ENCODE measurements at regions not wholly inside any gene's neighbourhood (a gene's known extent, or its start where the extent isn't known, plus 50 kb on each side); places are given as distances from the start of the nearest gene placed in this dataset.
"Not testable (repeated sequence)": the region's sequence is repeated elsewhere in the genome, so short reads cannot be mapped to it uniquely, and the experiment has no call there.

DNA sequence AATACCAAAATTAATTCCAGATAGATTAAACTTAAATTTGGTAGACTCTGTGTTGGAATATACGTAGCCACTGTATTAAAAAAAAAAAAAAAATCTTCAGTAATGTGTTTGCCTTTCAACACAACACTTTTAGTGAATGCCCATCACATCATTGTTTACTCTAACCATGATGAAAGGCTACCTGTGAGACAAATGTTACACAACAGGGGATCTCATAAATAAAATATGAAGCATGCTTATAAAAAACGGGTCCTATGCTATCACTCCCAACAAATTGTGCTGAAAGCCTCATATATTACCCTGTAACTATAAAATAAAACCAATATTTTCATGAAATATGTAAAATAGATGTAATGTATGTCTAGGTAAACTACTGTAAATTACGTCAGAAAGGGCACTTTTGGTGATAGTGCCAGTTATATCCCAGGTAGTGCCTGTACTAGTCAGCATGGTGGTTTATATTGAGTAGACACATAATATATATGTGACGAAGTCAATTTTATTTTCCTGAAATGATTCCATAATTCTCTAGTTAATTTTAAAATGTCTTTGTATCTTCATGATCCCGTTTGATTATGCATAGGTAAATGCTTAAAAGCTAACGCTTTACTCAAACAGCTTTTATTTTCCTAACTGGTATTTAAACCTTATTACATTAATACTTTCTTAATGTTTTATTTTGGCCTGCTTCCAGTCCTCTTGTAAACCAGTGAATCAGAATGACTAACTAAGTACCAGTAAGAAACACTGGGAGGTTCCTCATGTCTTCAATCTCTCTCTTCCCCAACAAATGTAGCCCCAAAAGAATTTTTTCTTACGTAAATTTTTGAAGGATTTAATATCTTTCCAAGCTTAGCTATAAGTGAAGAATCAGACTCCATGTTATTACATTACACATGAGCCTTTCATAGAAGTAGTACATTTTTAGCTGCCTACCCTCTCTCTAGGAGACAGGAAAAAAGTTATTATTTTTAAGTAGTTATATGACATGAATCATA, 420.3 kb downstream of the GABRG2 start:
- no peak for DNase-seq

DNA sequence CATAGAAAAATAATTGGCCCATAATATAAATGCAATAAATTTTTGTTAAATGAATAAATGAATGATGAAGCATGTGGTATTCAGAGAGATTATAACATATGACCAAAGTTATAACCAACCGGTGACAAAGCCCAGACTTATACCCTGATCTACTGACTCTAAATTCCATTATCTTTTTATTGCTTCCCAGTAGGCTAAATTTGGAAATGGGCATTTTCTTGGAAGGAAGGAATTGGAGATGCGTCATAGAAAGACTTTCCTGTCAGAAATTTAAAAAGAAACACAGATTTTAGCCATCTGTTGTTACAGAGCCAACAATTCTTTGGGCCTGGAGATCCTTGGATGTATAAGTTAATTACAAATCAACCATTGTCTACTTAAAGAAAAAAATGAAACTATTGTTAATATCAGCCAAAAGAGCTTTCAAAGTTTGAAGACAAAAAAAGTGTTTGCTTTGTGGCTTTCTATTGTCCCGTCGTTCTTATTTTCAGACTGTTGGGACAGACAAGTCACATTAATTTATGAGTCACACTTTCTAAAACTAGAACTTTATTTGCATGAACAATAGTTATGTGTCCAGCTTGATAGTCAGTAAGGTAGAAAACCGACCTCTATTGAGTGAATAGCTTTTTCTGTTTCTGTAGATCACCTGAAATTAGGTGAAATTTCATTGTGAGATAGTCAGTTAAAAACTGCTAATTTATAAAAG, 428.7 kb downstream of the GABRG2 start:
- DNase-seq = no peak

DNA sequence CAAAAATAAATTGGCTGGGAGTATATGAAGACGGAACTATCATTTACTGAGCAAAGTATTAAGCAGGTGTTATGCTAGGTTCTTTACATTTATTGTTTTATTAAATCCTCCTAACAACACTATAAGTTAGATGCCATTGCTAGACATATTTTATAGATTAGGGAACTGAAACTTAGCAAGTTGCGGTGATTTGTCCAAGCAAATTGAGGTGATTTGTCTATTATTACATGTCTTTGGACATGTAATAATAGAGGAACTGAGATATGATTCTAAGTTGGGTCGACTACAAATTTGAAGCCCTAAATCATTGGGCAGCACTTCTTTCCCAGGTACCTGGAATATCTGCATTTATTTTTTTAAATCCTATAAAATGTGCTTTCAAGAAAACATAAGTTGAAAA, 429.9 kb downstream of the GABRG2 start:
- no peak for DNase-seq

DNA sequence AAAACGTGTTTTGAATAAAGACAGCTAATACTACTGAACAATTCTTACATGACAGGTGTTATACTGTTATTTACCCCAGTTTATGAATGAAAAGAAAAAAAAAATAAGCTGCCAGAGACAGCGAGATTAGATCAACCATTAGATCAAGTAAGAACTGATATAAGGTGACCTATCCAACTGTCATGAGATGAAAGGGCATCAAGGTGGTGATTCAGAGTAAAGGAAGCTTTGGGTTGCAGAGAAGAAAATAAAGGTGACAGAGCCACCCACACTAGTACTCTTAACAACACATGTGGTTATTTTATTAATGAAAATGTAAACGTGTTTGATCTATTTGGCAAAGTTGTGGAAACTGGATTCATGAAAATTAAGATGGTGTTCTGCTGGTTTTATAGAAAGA, 435.2 kb downstream of the GABRG2 start:
- DNase-seq = no peak

DNA sequence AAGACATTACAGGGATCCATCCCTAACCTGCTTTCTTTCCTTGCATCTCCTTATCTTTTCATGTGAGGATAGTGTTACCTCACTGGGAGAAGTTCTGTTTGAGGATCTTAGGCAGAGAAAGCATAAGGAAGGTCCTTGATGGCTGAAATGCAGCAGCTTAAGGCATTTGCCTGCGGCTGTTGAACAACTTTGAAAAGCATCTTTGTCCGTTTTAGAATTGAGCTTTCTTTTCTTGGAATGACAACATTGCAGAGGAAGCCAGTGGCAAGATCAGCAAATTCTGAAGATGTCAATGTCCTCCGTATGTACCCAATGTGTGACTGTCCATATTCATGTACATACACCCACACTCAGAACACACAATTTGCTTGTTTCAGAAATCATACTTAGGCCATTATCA, 436.2 kb downstream of the GABRG2 start:
- DNase-seq = no peak

DNA sequence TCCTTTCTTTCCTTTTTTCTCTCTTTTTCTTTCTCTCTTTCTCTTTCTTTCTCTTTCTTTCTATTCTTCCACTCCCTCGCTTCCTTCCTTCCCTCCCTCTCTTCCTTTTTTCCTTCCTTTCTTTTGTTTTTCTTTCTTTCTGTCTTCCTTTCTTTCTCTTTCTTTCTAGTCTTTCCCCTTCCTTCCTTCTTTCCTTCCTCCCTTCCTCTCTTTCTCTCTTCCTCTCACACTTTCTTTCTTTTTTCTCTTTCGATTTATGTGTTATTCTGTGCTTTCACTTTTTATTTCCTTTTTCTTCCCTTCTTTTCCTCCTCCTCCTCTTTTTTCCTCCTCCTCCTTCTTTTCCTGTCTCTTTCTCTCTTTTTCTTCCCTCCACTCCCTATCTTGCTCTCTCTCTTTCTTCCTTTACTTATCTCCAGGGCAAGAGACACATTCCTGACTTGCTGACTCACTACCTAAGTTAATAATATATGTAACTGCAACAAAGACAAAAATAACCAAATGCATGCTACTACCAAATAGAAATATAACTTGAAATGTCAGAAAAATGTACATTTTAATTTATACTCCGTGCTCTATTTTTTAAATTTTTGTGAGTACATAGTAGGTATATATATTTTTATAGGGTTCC, 445.5 kb downstream of the GABRG2 start:
- no peak for DNase-seq

DNA sequence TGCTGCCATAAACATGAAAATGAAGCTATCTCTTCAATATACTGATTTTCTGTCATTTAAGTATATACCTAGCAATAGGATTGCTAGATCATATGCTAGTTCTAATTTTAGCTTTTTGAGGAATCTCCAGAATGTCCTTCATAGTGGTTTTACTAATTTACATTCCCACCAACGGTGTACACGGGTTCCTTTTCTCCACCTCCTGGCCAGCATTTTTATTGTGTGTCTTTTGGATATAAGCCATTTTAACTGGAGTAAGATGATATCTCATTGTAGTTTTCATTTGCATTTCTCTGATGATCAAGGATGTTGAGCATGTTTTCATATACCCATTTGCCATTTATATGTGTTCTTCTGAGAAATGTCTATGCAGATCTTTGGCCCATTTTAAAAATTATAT, 446.5 kb downstream of the GABRG2 start:
- no peak for DNase-seq

DNA sequence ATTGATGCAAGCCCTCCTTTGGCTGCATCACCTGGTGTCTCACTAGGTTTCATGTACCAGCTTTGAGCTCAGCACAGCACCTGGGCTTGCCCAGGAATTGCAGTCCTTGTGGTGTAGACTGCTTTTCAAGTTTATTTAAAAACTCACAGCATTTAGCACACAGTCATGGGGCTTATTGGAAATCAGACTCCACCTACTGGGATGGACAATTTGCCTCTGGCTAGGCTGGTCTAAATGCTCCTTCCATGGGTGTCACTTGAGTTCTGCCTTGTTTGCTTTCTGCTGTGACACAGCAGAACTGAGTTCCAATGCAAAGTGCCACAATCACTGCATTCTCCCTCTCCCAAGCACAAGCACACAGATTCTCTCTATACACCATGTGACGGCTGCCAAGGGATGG, 453.3 kb downstream of the GABRG2 start:
- DNase-seq = no peak

DNA sequence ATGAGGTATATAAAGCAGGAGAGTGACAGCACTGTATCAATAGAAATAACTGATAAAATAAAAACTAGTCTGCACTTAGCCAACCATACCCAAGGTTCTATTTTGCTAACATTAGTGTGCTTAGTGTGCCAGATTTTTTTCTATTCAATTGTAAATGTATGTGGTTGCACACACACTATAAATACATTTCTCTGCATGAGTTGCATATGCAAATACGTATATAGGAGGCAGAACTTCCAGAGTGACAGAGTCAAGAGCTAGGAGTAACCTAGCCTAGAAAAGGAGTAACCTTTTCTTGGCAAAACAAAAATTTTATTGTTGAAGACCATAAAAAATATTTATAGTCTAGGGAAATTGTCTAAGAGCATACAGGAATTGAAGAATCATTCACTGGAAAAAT, 461.6 kb downstream of the GABRG2 start:
- DNase-seq = no peak

DNA sequence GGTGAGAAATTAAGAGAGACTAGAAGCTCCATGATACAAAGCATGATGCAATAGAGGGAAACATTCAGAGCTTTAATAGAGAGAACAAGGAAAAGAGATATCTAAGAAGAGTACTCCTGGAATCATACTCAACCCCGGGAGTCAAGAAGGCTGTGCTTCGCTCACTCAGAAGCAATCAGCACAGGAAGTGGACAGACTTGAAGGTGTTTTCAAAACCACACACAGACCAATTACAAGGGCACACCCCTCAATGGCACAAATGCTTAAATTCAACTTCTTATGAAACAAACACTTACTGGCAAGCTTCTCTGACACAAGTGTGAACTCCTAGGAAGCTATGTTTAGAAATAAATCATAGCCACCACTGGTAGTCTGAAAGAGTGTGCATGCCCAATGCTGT, 462.3 kb downstream of the GABRG2 start:
- DNase-seq = no peak

DNA sequence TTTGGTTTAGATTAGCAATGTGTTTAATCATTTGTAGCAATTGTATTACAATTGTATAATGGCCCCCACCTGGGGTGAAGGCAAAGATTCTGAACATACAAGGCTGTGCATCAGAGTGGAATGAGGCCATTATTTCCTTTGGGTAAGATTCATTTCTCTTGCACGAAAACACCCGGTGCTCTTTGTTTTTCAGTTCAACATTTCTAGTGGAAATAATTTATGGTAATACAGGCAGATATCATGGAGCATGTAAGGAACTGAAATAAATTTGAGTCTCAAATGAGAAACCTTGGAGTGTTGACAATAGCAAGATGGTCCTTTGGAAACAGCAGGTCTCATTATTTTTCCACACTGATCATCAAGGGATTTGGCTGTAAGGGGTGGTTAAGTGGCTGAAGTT, 475.9 kb downstream of the GABRG2 start:
- DNase-seq = no peak

DNA sequence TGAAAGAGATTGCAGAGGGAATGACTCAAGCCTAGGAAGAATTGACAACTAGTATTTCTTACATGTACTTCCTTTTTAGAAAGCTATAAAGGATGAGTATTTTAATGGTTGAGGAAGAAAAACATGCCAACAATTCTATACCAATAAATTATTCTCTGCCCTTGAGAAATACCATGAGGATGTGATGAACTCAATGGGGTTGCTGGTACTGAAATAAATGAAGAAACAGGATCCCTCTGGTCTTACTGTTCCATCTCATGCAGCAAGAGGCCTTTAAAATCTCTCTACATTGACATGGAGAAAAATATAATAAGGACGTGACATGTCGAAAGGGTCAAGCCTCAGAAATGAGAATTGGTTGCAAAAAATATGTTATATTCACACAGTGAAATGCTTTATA, 477.3 kb downstream of the GABRG2 start:
- no peak for DNase-seq

DNA sequence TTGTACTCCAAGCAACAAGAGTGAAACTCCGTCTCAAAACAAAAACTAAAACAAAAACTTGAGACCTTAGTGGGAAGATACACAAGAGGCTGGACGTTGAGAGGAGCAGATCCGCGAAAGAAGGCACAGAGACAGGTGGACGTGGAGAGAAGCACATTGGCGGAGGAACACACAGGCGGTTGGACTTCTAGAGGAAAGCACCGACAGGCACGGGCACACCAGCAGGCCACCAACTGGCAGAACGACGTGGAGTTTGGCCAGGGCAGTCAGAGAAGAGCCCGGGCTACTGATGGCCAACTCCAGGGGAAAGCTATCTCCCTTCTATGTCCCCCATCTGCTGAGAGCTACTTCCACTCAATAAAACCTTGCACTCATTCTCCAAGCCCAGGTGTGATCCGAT, 482.7 kb downstream of the GABRG2 start:
- no peak for DNase-seq

DNA sequence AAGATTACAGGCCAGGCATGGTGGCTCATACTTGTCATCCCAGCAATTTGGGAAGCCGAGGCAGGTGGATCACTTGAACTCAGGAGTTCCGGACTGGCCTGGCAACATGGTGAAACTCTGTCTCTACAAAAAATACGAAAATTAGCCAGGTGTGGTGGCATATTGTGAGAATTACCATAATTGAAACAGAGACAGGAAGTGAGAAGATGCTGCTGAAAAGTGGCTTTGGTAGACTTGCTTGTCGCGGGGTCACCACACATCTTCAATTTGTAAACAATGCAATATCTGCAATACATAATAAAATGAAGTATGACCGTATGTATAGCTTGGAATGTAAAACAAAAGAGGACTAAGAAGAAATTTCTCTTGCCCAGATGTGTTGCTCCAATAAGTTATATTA, 490.5 kb downstream of the GABRG2 start:
- no peak for DNase-seq

DNA sequence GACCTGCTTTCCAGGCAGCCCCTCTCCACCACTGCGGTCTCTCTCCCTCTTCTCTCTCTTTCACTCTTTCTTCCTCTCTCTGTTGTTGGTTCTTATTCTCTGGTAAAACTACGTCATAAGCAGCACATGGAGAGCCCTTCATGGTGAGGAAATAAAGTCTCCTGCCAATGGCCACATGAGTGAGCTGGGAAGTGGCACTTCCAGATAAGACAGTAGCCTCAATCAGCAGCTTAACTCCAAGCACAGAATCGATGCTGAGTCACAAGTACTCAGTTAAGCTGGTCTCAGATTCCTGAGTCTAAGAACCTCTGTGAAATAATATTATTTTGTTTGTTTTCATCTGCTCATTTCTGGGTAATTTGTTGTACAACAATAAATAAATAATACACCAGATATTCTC, 500.1 kb downstream of the GABRG2 start:
- DNase-seq = no peak

DNA sequence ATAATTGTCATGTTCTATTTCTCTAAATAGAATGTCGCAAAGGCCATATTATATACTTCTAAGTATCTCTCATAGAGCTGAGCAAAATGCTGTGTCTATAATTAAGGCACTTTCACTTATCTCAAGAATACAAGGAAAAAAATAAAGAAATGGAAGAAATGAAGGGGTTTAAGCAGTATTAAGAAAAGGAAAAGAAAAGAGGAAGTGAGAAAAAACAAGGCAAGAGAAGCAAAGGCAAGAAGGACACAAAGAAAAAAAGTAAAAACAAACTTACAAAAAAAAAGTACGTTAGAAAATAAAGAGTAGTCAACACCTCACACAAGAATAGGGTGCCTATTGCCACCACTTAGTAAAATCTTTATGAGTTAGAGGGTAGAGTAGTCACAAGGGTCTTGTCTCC, 506.2 kb downstream of the GABRG2 start:
- no peak for DNase-seq

DNA sequence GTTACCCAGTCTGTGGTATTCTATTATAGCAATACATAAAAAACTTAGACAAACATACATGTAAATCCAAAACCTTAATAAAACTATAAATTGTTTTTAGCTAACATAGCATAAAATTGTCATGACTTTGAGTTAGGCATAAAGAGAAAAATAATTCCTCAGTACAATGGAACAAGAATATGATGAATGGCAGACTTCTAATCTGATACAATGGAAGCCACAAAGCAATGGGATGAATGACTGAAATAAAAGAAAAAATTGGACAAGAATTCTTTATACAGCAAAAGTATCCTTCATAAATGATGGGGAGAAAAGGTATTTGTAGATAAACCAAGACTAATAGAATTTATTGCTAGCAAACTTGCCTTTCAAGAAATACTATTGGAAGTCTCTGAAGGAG, 524.2 kb downstream of the GABRG2 start:
- DNase-seq = no peak

DNA sequence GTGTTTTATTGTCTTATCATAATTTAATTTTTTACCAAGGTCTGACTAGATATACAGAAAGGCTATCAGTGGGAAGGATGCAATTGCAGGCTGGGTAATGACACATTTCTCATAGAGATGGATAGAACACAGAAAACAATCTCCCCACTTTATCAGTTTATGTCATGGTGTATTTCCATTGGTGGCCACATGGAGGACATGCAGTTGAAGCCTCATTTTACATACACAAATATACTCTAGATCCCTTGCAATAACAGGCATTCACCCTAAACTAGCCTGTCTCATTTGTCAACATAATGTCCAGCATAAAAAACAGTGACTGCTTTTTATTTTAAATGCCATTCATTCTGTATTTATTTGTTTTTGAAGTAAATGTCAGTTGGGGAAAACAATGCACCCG, 526.3 kb downstream of the GABRG2 start:
- DNase-seq = no peak

DNA sequence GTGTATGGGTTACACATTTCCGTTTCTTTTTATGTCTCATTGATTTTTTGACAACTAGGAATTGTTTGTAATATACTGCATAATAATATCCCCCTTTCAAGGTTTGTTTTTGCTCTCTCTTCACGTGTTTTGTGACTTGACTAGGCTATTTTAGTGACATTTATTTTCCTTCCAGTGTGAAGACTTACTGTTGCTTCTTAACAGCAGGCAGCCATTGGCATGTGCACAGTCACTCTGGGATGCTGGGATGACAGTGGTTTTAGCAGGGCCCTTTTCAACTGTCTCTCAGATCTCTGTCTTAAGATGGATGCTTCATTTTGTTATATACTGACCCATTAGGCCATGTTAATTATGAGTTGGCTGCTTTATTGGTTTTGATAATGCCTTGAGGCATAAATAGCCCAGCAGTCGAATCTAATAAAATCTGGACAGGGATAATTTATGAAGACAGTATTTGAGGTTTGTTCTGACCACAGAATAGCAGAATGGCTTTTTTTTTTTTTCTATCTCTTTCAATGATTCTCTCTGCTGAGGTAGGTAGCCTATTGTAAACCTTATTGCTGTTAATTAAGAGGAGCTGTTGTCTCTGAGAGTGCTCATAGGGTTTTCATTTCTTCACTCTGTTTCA, 536.0 kb downstream of the GABRG2 start:
- DNase-seq = no peak

DNA sequence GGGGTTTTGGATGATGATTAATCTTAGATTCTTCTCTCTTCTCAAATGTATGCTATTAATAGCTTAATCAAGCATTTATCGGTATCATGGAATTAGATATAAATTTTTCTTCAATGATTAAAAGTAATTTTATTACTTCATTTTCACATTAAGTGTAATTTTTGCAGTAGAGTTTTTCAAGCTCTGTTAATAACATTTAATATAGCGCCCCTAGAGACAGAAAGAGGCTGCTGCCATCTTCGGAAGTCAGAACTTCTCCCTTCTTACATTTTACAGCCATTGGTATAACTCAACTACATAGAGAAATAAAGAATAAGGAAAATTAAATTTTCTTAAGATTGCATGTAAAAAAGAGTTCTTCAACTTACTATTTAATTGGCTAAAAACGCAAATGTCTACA, 540.3 kb downstream of the GABRG2 start:
- no peak for DNase-seq

DNA sequence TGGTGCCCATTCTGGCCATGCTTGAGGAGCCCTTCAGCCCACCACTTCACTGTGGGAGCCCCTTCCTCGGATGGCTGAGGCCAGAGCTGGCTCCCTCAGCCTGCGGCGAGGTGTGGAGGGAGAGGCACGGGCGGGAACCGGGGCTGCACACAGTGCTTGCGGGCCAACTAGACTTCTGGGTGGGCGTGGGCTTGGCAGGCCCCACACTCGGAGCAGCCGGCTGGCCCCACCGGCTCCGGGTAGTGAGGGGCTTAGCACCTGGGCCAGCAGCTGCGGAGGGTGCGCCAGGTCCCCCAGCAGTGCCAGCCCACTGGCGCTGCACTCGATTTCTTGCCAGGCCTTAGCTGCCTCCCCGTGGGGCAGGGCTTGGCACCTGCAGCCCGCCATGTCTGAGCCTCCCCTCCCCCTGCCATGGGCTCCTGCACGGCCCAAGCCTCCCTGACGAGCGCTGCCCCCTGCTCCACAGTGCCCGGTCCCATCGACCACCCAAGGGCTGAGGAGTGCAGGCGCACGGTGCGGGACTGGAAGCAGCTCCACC, 554.2 kb downstream of the GABRG2 start:
- DNase-seq = not testable (repeated sequence)

DNA sequence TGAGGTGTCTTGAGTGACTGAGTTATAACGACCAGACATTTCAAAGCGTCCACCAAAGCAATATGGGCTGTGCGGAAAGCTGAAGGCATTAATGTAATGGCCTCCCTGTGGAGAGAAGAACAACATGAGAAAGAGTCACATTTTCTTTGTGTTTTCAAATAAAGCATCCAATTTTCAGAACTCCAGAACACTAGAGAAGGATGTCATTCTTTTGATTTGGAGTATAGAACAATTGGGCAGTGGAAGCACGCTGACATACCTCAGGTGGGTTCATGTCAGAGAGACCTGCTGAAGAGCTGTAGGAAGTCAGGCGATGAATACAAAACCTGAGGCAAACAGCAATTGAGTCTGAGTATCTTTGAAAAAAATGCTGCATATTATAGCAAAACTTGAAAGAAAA, 556.5 kb downstream of the GABRG2 start:
- no peak for DNase-seq

DNA sequence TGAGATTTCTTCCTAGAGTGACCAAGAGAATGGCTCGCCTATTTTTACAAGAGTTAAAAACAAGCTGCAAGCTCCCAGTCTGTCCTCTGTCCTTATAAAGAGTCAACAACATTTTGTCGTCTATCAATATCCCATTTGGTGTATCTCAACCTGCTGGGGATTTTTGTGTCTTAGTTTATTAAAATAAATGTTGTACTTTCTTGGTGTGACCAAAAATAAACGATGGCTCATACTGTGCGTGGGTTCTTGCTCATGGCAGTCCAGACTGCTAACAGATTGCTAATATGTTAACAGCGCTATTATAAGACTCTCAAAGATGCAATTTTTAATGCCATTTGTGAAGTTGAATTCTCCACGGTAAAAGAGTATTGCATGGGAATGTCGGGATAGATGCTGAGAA, 569.9 kb downstream of the GABRG2 start:
- DNase-seq = no peak
